ENCODE measurements at regions not wholly inside any gene's neighbourhood (a gene's known extent, or its start where the extent isn't known, plus 50 kb on each side); places are given as distances from the start of the nearest gene placed in this dataset.

DNA sequence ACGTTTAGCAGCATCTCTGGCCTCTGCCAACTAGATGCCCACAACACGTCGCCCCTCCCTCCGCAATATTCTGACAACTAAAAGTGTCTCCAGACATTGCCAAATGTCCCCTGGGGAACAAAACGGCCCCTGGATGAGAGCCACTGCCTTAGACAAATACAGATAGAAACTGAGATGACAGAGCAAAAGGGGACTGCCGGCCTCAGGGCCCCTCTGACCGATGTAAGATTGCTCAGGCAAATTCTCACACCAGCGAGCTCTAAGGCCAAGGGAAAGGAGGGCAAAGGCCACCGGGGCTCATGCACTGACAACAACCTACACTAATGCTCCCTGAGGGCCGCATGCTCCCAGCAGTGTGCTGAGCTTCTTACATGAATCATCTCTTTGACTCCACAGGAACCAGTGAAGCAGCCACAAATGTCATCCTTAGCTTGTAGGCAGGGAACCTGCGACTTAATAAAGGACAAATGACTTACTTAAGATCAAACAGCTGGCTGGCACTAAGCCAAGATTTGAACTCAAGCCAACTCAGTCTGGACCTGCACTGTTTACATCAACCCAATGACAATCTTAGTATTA lies 228.5 kb downstream of the TTC32 start:
- peak; percentile 16 for DNase-seq (ENCODE audit: low read depth)
- TF ChIP-seq CTCF (IDR thresholded peaks at IDR 0.05; ENCODE audit: insufficient read depth, low read length): no peak
- no peak overlapping the region for H3K4me3 ChIP-seq (ENCODE audit: low read depth, low read length)

GRCh38 chr2:19671916-19672315 lies 229.9 kb downstream of the TTC32 start:
- no peak overlapping the region for H3K4me3 ChIP-seq (ENCODE audit: low read depth, low read length)
- TF ChIP-seq CTCF (IDR thresholded peaks at IDR 0.05; ENCODE audit: insufficient read depth, low read length): no peak

DNA sequence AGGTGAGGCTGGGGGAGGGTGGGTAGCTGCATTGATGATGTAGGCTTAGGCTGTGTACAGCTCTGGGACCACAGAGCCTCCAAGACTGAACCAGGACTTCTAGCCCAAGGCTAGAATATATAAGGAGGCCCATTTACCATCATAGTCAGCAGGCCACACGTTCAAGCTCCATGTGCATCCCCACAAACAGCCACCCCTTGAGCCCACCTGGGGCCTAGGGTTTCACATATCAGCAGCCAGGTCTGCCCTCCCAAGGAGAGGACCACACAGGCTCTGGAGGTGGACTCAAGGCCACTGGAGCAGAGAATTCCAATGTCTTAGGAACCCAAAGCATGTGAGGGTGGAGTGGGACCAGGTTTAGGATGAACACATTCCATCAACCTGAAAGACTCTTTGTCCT lies 230.5 kb downstream of the TTC32 start:
- no peak overlapping the region for H3K4me3 ChIP-seq (ENCODE audit: low read depth, low read length)
- DNase-seq (ENCODE audit: low read depth): no peak
- no peak for TF ChIP-seq CTCF (IDR thresholded peaks at IDR 0.05; ENCODE audit: insufficient read depth, low read length)

More at GRCh38 chr2:19671916-19672315, 229.9 kb downstream of the TTC32 start:
- no peak for DNase-seq (ENCODE audit: low read depth)

GRCh38 chr2:19670303-19670702 lies 231.5 kb downstream of the TTC32 start:
- H3K4me3 ChIP-seq (ENCODE audit: low read depth, low read length): no peak overlapping the region
- TF ChIP-seq CTCF (IDR thresholded peaks at IDR 0.05; ENCODE audit: insufficient read depth, low read length): no peak
- DNase-seq (ENCODE audit: low read depth): no peak

- TF ChIP-seq CTCF (IDR thresholded peaks at IDR 0.05; ENCODE audit: insufficient read depth, low read length): no peak
- H3K4me3 ChIP-seq (ENCODE audit: low read depth, low read length): no peak overlapping the region
- no peak for DNase-seq (ENCODE audit: low read depth)
These were observed 232.2 kb downstream of the TTC32 start for GRCh38 chr2:19669559-19669958.

DNA sequence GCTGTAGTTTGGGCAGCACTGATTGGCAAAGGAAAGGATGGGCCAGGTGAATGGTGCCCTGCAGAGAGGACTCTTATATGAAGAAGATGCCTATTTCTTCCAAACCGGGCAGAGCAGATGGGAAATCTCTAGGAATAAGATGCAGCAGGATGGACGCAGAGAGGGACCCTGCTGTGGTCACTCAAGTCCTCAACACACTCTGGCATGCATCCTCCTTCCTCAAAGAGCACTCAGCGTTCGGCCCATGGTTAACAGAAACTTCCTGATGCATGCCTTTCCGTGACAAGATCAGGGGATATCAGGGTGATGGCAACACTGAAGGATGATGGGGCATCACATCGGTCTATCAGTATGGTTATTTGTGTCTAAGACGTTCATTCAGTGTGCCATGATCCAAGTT lies 232.7 kb downstream of the TTC32 start:
- no peak for TF ChIP-seq CTCF (IDR thresholded peaks at IDR 0.05; ENCODE audit: insufficient read depth, low read length)
- no peak for DNase-seq (ENCODE audit: low read depth)
- no peak overlapping the region for H3K4me3 ChIP-seq (ENCODE audit: low read depth, low read length)

DNA sequence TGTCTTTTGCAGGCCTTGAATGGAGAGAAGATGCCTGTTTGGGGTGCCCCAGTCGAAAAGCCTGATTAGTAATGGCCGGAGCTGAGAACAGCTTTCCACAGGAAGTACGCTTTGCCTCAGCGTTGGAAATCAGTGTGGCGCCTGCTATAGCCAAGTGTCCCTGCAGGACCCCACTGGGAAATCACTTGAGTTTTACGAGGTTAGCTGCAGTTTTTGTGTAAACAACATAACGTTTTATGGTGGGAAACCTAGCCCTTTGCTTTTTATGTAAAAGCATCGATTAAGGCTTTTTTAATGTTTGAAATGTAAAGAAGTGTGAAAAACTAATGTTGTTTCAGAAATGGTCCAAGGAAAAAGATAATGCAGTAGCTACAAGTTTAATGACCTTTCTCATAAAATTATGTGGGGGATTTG lies 234.2 kb downstream of the TTC32 start:
- no peak for DNase-seq (ENCODE audit: low read depth)
- peak; percentile 1 for TF ChIP-seq CTCF (IDR thresholded peaks at IDR 0.05; ENCODE audit: insufficient read depth, low read length)
- H3K4me3 ChIP-seq (ENCODE audit: low read depth, low read length): no peak overlapping the region

All from fibroblast of the aortic adventitia (primary cell).